Medulla oblongata (tissue), 1 donor: ENCODE measurements at regions not wholly inside any gene's neighbourhood (a gene's known extent, or its start where the extent isn't known, plus 50 kb on each side); places are given as distances from the start of the nearest gene placed in this dataset.

Experiments used
- DNase-seq: peaks from one replicate; pipeline ENCODE4 v3.0.0-alpha.2; 2015; ENCODE audit errors: extremely low spot score

DNA sequence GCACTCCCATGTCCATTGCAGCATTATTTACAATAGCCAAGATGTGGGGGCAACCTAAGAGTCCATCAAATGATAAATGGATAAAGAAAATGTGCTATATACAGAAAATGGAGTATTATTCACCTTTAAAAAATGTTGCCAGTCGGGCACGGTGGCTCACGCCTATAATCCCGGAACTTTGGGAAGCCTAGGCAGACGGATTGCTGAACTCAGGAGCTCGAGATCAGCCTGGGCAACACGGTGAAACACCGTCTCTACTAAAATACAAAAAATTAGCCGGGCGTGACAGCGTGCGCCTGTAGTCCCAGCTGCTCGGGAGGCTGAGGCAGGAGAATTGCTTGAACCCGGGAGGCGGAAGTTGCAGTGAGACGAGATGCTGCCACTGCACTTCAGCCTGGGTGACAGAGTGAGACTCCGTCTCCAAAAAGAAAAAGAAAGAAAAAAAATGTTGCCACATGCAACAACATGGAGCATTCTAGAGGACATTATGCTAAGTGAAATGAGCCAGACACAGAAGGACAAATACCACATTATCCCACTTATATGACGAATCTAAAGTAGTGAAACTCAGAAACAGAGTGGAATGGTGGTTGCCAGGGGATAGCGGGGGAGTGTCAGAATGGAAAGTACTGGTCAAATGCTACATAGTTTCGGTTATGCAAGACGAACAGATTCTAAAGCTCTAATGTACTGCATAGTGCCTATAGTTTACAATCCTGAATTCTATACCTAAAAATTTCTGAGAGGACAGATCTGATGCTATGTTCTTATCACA, 1385.6 kb upstream of the TMEFF2 start:
- no peak for DNase-seq

DNA sequence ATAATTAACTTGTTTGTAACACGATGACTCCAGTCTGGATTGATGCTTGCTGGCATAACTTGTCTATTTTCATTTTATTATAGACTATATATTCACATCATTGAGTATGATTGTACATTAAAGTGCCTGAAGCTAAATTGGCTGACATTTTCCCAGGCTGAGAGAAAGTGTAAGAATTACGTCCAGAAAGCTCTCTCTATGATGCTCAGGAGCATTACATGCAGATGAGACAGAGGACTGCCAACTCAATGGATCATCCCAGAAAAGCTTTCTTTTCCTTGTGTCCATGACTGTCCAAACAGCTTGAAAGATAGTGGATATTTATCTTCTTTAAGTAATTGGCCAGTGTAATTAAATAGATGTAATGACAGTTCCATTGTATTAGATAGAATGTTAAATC, 1372.2 kb upstream of the TMEFF2 start:
- DNase-seq: no peak

GRCh38 chr2:193566276-193566675, 1371.5 kb upstream of the TMEFF2 start:
- DNase-seq: no peak

DNA sequence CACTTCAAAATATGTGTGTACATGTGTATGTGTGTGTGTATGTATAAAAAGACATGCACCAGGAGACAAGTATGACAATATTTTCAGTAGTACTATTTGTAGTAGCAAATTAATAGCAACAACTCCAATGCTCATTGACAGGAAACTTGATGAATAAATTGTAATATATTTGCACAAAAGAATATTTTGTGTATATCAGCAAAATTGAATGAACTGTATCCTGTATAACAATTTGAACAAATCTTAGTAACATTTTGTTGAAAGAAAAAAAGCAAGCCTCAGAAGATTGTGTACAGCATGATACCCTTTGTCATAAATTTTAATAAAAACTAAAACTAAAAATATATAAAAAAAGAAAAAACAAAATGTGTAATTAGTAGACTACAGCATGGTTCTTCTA, 1367.3 kb upstream of the TMEFF2 start:
- no peak for DNase-seq

DNA sequence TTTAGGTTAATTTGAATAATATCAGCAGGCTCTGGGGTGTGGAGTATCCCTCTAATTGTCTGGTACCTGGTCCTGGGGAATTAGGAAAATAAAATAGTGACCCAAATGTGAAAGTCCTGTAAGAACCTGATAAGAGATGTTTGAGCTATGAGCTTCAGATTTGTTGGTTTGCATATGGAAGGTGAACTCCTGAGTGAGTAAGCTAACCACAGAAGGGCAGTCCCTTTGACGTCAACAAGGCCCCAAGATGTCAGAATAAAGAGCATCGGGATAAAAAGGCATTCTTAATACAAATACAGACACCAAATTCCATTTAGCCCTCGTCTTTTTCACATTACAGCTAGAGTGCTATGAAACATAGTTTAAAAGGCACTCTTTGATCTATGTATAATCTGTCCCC, 1366.3 kb upstream of the TMEFF2 start:
- no peak for DNase-seq

DNA sequence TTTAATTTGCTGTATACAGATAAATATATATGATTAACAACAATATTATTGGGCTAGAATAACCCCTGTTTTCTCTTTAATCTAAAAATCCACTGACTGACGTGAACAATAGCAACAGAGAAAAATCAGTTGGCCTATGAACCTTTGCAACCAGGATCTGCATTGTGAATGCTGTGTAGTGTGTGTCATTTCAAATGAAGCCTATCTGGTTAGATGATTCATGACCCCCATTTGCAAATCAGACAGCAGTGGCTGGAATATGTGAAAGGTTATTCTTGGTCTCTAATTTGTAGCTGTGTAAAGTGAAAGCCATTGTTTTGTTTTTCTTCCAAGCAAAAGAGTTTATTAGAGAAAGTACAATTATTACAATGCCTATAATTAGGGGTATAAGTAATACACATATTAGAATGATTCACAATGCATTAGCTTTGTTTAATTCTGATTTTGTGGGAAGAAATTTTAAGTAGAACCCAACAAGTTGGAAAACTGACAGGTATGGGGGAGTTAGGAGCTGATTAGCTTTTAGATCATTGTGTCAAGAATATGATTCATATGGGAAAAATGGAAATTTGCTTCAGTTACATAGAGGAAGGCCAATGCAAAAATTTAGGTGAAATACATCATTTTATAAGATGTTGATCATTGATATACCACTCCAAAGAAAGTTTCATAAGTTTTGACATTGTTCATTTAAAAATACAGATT, 1362.2 kb upstream of the TMEFF2 start:
- DNase-seq: no peak

- DNase-seq: no peak
These were observed 1354.9 kb upstream of the TMEFF2 start for GRCh38 chr2:193549661-193550060.

GRCh38 chr2:193542762-193543161, 1348.0 kb upstream of the TMEFF2 start:
- no peak for DNase-seq

- no peak for DNase-seq
These were observed 1344.5 kb upstream of the TMEFF2 start for GRCh38 chr2:193539188-193539587.

GRCh38 chr2:193538061-193538460, 1343.3 kb upstream of the TMEFF2 start:
- DNase-seq: no peak

DNA sequence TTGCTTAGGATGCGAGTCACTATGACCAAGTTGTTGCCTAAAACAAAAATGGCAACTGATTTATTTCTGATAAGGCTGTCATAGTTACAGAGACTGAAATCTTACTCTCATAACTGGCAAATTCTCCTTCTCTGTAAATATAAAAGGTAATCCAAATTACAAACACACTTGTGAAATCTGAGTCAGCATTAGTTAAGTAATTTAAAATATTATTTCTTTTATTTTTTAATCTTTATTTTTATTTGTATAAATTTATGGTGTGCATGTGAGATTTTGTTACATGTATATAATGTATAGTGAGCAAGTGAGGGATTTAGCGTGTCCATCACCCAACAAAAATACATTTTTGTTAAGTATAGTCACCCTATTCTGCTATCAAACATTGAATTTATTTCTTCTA, 1342.8 kb upstream of the TMEFF2 start:
- DNase-seq: no peak

DNA sequence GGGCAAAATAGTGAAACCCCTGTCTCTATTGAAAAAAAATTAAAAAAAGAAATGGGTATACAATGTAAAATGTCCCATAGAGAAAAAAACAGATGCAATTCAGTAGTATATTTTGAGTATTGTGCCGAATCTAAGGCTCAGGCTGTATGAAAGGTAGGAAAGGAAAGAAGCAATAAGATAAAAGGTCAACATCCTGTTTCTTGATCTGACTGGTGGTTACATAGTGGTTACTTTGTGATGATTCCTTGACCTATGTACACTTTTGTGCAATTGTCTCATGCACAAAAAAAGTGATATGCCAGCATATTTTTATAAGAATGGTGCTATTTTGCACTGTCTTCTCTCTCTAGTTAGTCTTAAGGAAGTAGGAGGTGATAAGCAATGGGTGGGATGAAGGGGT, 1333.7 kb upstream of the TMEFF2 start:
- no peak for DNase-seq

- no peak for DNase-seq
These were observed 1332.4 kb upstream of the TMEFF2 start for GRCh38 chr2:193527146-193527545.

GRCh38 chr2:193523662-193524061, 1328.9 kb upstream of the TMEFF2 start:
- DNase-seq: no peak

- DNase-seq: no peak
These were observed 1326.8 kb upstream of the TMEFF2 start for GRCh38 chr2:193521523-193521922.

GRCh38 chr2:193520709-193521458, 1326.2 kb upstream of the TMEFF2 start:
- no peak for DNase-seq

DNA sequence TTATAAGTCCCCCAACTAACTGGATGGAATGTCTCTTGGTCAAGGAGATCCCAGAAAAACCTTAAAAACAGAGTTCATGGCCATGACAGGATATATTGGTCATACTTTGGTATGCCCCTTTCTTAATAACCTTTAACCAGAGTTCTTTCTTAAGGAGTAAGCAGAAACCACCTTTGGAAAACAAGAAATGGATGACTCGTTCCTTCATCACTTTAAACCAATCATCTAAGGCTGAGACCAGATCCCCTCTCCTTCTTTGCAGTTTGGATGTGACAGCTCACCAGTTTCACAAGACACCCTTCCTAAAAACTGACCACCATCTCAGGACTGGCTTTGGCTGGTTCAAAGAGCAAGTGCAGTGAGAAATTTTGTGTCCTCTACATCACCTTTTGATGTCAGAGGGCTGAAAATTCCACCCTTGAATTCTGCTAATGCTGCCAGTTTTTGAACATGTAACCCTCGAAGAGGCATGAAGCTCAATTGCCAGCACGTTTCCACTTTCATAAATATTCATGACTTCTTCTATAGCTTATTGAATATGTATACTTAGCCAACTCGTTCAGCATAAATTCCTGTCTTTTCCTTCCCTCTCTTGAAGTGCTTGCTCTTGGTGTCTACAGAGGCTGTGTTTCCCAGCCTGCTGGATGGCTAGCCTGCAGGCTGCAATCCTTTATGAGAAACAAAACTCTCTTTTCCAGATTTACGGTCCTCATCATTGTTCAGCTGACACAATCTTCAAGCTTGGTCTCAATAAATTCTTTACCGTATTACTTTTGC, 1323.5 kb upstream of the TMEFF2 start:
- no peak for DNase-seq

DNA sequence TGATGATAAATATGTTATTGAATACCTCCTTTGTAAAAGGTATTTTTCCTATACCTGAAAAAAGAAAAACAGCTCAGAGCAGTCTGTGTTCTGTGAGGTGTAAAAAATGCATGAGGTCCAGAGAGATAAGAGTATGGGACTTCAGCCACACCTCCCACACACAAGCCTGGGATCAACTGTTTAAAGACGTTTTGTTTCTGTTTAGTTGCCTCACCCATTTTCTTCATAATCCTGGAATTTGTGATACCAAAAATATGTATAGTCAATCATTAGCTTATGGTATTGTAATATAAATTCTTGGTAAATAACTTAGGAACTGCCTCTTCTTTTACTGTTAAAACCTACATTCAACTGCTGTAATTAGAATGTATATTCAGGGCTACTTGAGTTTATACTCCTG, 1322.9 kb upstream of the TMEFF2 start:
- no peak for DNase-seq

DNA sequence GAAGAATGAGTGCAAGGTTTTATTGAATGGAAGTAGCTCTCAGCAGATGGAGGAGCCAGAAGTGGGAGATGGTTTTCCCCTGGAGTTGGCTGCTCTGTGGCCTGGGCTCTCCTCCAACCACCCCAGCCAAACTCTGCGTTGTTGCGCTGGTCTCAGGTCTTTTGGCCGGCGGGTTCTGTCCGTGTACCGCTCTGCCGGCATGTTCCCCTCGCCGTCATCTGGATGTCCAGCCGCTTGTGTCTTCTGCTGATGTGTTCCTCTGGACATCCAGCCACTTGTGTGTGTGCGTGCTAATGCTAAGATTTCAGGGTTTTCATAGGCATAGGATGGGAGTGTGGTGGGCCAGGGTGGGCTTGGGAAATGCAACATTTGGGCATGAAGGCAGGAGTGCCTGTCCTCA, 1311.3 kb upstream of the TMEFF2 start:
- no peak for DNase-seq

DNA sequence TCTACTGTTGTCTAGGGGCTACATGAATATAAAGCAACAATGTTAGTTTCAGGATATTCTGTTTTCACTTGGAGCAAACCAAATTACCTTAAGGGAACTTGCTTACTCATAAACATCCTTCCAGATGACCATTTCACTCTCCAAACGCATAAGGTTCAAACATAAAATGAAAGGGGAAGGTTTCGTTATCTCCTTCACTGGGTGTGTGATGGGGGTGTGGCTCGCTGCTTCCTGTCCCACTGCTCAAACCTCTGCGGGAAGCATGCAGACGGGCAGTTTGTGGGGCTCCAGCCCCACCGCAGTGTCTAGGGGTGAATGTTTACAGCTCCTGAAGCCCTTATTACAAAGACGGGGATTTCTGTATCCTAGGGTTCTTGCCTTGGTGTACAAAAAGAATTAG, 1310.9 kb upstream of the TMEFF2 start:
- no peak for DNase-seq

DNA sequence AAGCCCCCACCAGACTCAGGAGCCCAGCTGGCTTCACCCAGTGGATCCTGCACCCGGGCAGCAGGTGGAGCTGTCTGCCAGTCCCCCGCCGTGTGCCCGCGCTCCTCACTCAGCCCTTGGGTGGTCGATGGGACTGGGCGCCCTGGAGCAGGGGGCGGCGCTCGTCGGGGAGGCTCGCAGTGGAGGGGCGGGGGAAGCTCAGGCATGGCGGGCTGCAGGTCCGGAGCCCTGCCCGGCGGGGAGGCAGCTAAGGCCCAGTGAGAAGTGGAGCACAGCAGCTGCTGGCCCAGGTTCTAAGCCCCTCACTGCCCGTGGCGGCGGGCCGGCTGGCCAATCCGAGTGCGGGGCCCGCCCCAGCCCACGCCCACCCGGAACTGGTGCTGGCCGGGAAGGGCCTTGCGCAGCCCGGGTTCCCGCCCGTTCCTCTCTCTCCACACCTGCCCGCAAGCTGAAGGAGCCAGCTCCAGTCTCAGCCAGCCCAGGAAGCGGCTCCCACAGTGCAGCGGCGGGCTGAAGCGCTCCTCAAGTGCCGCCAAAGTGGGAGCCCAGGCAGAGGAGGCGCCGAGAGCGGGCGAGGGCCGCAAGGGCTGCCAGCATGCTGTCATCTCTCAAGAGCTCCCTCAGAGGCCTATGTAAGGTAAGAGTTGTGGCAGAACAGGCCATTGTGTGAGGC, 1307.8 kb upstream of the TMEFF2 start:
- no peak for DNase-seq
